Activated T-helper 17 cell treated with anti-CD3 and anti-CD28 coated beads, Interleukin-2, amount 50 U/mL, for 72 hours (primary cell): ENCODE measurements at regions not wholly inside any gene's neighbourhood (a gene's known extent, or its start where the extent isn't known, plus 50 kb on each side); places are given as distances from the start of the nearest gene placed in this dataset.

ENCODE experiments used
- ATAC-seq: fragments of 150-1000 bp; cut with Tn5 transposase; replicated peaks from 2 replicates; pipeline ENCODE4 v1.10.0; 2021; ENCODE audit warnings: mild to moderate bottlenecking, moderate library complexity
- H3K27ac Mint-ChIP-seq: one replicate; pipeline ENCODE4 v1.8.0; 2022; ENCODE audit warnings: mixed read lengths
- H3K27me3 Mint-ChIP-seq: one replicate; pipeline ENCODE4 v1.8.0; 2022; ENCODE audit warnings: mixed read lengths
- H3K36me3 Mint-ChIP-seq: one replicate; pipeline ENCODE4 v1.8.0; 2022; ENCODE audit warnings: low read depth, mild to moderate bottlenecking, mixed read lengths
- H3K4me1 Mint-ChIP-seq: one replicate; pipeline ENCODE4 v1.8.0; 2022; ENCODE audit warnings: mixed read lengths
- H3K4me3 Mint-ChIP-seq: one replicate; pipeline ENCODE4 v1.8.0; 2022; ENCODE audit warnings: mild to moderate bottlenecking, mixed read lengths
- H3K9me3 Mint-ChIP-seq: one replicate; pipeline ENCODE4 v1.8.0; 2022; ENCODE audit warnings: mixed read lengths

DNA sequence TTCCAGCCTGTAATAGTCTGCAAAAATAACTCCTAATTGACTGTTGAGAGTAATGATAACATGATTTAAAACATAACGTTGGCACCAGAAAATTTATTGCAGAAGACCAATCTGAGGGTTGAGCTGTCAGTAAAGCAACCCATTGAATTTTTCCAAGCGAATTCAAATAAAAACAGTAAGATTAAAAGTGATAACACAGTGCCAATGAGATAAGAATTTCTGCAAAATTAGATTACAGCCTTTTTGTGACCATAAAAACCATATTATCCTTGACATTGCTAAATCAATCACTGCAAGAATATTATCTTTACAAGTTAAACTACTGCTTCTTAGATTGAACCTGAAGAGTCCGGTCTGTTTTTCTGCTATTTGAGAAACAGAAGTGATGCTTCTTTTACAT, 341.4 kb downstream of the CDH11 start:
- no peaks in the 10 kb centered on the region for H3K4me1 Mint-ChIP-seq
- ATAC-seq: no peak
- H3K9me3 Mint-ChIP-seq: peaks cover 21% of the 10 kb centered on the region
- no peaks in the 10 kb centered on the region for H3K27me3 Mint-ChIP-seq
- H3K4me3 Mint-ChIP-seq: no peak overlapping the region
- no peaks in the 10 kb centered on the region for H3K36me3 Mint-ChIP-seq
- no peak overlapping the region for H3K27ac Mint-ChIP-seq

DNA sequence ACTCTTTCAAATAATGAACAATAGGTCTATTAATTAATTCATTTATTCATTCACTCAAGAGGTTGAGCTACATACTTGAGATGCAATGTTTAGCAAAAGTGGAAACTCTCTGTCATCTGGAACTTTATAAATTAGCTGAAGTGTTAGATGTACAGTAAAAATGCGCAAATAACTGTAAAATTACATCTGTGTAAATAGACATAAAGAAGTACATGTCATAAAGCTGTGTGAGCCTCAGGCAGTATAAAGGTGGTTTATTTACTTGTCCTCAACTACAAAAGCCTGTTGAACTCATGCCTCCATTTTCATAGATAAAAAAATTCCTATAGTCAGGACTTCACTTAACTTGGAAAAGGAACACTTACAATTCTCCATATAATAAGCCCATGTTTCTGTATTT, 343.1 kb downstream of the CDH11 start:
- Mint-ChIP-seq H3K4me1 (no peaks in the 10 kb centered on the region), H3K36me3 (no peaks in the 10 kb centered on the region), H3K27me3 (no peaks in the 10 kb centered on the region), H3K27ac (no peak overlapping the region), H3K9me3 (peaks cover 23% of the 10 kb centered on the region), H3K4me3 (no peak overlapping the region)
- no peak for ATAC-seq

DNA sequence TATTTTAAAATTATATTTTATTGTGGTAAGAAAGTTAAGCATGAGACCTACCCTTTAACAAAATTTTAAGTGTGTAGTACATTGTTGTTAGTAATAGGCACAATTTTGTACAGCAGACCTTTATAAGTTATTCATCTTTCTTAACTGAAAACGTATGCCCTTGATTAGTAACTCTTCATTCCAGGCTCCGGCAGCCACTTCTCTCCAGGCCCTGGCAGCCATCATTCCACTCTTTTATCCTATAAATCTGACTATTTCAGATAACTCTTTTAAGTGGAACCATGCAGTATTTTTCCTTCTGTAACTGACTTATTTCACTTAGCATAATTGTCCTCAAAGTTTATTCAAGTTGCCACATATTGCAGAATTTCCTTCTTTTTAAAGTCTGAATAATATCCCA, 348.2 kb downstream of the CDH11 start:
- H3K4me3 Mint-ChIP-seq: no peak overlapping the region
- no peaks in the 10 kb centered on the region for H3K4me1 Mint-ChIP-seq
- H3K27ac Mint-ChIP-seq: no peak overlapping the region
- no peaks in the 10 kb centered on the region for H3K27me3 Mint-ChIP-seq
- no peak for ATAC-seq
- no peaks in the 10 kb centered on the region for H3K36me3 Mint-ChIP-seq
- H3K9me3 Mint-ChIP-seq: peaks cover 15% of the 10 kb centered on the region

DNA sequence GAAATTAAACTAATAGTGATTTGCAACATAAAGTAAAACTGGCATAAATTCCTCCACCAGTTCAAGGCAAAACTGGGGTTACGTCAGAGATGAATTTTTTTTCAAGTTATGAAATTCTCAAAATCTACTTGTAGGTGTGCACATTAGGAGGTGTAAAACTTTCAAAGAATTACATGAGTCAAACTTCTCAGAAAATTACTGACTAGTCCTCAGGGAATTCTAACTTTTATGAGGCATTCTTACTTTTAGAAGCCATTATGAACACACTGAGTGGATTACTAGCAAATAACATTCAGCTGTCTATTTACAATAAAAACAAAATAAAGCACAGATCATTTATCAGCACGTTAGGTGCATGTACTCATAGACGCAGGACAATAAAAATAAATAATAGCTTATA, 348.7 kb downstream of the CDH11 start:
- Mint-ChIP-seq H3K27ac (no peak overlapping the region), H3K36me3 (no peaks in the 10 kb centered on the region), H3K4me3 (no peak overlapping the region), H3K27me3 (no peaks in the 10 kb centered on the region), H3K4me1 (no peaks in the 10 kb centered on the region), H3K9me3 (peaks cover 15% of the 10 kb centered on the region)
- ATAC-seq: no peak

DNA sequence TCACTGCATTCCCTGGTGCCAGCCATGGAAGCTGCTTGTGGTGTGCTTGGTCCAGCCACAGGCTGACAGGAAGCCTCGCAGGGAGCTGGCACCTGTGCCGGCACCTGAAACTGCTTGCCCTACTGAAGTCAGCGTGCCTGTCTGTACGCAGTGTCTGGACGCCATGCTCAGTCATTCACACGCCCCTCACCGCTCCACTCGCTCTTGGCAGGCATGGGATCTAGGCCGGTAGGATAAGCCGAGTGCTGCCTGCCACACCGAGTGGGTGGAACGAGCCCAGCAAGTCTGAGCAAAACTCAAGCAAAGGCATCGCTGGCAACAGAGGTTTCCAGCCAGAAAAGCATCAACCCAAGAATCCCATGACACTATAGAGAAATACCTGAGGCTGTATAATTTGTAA, 350.6 kb downstream of the CDH11 start:
- H3K27me3 Mint-ChIP-seq: no peaks in the 10 kb centered on the region
- H3K4me1 Mint-ChIP-seq: no peaks in the 10 kb centered on the region
- peaks cover 16% of the 10 kb centered on the region for H3K9me3 Mint-ChIP-seq
- ATAC-seq: no peak
- H3K27ac Mint-ChIP-seq: no peak overlapping the region
- no peaks in the 10 kb centered on the region for H3K36me3 Mint-ChIP-seq
- H3K4me3 Mint-ChIP-seq: no peak overlapping the region

DNA sequence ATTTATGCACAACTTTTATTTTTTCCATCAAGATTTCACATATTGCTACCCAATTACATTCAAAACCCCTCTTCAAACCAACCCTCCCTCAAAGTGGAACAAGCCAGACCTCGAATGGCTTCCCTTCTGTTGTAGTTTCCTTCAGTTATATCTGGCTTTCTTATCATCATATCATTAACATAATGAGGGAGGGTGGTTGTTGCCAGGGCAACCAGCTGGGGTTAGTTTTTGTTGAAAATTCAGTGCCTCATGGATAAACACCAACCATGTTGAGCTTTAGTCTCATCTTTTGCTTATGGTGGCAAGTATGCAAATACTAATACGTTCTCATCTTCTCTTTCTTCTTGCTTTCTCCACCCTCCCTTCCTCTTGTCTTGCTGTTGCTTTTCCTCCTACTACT, 359.7 kb downstream of the CDH11 start:
- no peak for ATAC-seq
- no peak overlapping the region for H3K4me3 Mint-ChIP-seq
- H3K4me1 Mint-ChIP-seq: no peaks in the 10 kb centered on the region
- no peaks in the 10 kb centered on the region for H3K36me3 Mint-ChIP-seq
- H3K27me3 Mint-ChIP-seq: no peaks in the 10 kb centered on the region
- peaks cover 31% of the 10 kb centered on the region for H3K9me3 Mint-ChIP-seq
- no peak overlapping the region for H3K27ac Mint-ChIP-seq

DNA sequence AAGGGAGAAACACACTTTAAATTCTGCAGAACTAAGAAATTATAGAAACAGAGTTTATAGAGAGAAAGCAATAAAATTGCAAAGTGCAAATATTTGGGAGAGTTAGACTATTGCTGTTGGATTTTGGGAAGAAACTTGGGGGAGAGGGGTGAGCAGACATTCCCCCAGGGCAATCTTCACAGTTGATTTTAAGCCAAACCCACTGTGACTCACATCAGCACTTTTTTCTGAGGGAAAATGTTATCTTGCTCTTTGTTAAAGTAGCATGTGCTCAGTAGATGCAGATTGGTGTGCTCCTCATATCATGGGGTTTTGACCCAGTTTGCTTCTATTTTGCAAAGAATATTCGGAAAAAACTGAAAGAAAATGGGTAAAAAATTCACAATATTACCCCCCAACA, 367.6 kb downstream of the CDH11 start:
- Mint-ChIP-seq H3K4me1 (no peaks in the 10 kb centered on the region), H3K9me3 (peaks cover 19% of the 10 kb centered on the region), H3K27me3 (no peaks in the 10 kb centered on the region), H3K27ac (no peak overlapping the region), H3K4me3 (no peak overlapping the region), H3K36me3 (no peaks in the 10 kb centered on the region)
- ATAC-seq: no peak

DNA sequence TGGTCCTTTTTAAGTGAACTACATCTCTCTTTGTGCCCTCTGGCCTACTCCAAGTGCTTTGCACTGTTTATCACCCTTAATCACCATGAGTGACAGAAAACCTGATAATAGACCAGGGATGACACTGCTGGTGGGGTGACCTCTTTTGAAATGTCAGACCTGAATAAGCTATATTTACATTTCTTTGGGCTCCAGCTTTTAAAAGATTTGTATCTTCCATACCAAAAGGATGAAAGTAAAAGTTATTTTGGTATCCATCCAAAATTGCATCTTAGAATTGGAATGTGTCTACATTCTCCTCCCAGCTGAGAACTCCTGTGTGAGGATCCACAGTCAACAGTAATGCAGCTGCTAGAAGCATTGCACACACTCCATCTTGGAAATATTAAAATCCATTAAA, 370.0 kb downstream of the CDH11 start:
- Mint-ChIP-seq H3K4me1 (no peaks in the 10 kb centered on the region), H3K27ac (no peak overlapping the region), H3K36me3 (no peaks in the 10 kb centered on the region), H3K27me3 (no peaks in the 10 kb centered on the region), H3K4me3 (no peak overlapping the region), H3K9me3 (peaks cover 23% of the 10 kb centered on the region)
- no peak for ATAC-seq

DNA sequence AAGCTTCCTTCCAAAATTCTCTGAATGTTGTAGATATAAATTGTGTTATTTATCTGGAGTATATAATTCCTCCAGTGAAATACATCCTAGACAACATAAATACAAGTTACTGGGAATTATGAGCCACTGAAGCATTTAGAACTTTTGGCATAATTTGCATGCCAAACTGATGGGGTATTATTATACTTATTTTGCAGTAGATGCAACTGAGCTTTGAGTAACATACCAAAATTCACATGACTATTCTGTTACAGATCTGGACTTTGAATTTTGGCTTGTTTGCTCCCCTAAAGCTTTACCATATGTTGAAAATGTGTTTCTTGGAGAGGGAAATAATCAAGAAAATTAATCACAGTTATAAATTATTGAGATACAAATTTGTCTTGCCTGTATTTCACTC, 372.5 kb downstream of the CDH11 start:
- Mint-ChIP-seq H3K4me1 (no peaks in the 10 kb centered on the region), H3K9me3 (peaks cover 23% of the 10 kb centered on the region), H3K4me3 (no peak overlapping the region), H3K27ac (no peak overlapping the region), H3K27me3 (no peaks in the 10 kb centered on the region), H3K36me3 (no peaks in the 10 kb centered on the region)
- ATAC-seq: no peak

DNA sequence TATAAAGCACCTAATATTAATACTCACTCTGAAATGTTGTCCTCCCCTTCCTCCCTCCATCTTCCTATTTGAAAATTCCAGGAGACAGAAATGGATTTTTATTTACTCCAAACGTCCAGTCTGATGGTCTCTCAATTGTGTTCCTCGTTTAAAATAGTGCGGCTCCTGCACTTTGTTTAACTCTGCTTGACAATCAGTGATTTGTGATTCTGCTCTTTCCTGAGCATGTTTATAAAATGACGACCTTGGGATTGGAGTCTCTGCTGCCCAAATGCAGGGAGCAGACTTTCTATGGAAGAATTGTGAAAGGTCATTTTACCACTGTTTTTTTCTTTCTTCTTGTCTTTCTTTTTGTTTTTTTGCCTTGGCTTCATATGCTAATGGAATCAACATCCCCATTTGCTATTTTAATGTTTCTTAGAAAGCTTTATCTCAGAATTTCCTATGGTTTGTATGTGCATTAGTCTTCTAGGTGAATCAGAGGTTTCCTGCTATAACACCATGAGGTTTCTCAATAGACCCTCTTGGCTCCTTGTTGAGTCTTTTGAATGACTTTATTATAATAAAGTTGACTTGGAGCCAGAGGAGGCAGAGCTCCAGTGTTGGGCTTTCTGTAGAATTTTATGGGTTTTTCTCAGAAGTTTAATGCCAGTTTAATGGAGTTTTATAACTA, 376.5 kb downstream of the CDH11 start:
- H3K4me1 Mint-ChIP-seq: no peaks in the 10 kb centered on the region
- no peak overlapping the region for H3K27ac Mint-ChIP-seq
- peaks cover 23% of the 10 kb centered on the region for H3K9me3 Mint-ChIP-seq
- no peaks in the 10 kb centered on the region for H3K27me3 Mint-ChIP-seq
- ATAC-seq: no peak
- H3K36me3 Mint-ChIP-seq: no peaks in the 10 kb centered on the region
- H3K4me3 Mint-ChIP-seq: no peak overlapping the region

DNA sequence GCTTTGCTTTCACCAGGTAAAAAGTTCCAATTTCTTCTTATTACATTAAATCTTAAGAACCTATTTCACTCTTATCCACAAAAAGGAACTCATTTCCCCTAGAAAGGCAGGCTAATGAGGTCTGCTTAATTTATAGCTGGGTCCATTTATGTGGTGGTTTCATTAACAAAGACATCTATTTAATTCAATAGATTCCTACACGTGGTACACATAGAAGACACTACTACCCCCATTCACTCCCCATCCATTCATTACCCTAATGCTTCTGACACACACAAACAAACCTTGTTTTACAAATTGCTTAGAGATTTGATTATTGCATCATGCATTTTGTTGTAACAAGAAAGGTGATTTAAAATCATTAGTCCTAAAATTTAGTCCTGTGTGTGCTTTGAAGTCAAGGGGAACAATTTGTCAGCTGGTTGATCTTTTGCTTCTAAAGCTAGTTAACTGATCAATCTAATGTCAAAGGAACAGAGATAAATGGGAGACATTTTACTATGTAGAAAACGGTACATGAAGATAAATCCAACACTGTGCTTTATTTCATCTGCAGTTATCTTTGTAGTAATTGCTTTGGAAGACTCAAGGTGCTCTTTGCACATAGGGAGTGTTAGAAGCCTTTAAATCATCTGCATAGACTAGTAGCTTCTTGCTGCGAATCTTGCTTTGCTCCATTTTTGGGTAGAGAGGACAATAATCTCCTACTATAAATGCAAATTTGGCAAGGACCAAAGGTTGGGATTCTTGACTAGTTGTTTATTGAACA, 379.2 kb downstream of the CDH11 start:
- no peaks in the 10 kb centered on the region for H3K36me3 Mint-ChIP-seq
- no peak overlapping the region for H3K27ac Mint-ChIP-seq
- no peak overlapping the region for H3K4me3 Mint-ChIP-seq
- H3K27me3 Mint-ChIP-seq: no peaks in the 10 kb centered on the region
- ATAC-seq: no peak
- H3K9me3 Mint-ChIP-seq: peaks cover 22% of the 10 kb centered on the region
- H3K4me1 Mint-ChIP-seq: no peaks in the 10 kb centered on the region

DNA sequence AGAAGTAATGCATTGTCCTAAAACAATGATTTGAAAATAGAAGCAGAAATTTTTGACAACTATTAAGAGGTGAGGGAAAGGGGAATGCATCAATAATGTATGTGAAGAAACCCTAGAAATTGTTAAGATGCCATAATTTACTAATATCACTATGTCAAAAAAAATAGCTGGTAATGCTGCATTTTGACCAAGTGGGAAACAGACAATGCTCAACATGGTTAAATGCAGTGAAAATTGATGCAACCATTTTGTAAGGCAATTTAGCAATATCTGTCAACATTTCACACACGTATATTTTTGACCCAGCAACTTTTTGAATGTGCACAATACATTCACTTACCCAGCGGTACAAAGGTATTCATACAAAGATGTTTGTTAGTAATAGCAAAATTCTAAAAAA, 381.6 kb downstream of the CDH11 start:
- no peak overlapping the region for H3K4me3 Mint-ChIP-seq
- ATAC-seq: no peak
- H3K27ac Mint-ChIP-seq: no peak overlapping the region
- no peaks in the 10 kb centered on the region for H3K4me1 Mint-ChIP-seq
- no peaks in the 10 kb centered on the region for H3K36me3 Mint-ChIP-seq
- peaks cover 16% of the 10 kb centered on the region for H3K9me3 Mint-ChIP-seq
- no peaks in the 10 kb centered on the region for H3K27me3 Mint-ChIP-seq

DNA sequence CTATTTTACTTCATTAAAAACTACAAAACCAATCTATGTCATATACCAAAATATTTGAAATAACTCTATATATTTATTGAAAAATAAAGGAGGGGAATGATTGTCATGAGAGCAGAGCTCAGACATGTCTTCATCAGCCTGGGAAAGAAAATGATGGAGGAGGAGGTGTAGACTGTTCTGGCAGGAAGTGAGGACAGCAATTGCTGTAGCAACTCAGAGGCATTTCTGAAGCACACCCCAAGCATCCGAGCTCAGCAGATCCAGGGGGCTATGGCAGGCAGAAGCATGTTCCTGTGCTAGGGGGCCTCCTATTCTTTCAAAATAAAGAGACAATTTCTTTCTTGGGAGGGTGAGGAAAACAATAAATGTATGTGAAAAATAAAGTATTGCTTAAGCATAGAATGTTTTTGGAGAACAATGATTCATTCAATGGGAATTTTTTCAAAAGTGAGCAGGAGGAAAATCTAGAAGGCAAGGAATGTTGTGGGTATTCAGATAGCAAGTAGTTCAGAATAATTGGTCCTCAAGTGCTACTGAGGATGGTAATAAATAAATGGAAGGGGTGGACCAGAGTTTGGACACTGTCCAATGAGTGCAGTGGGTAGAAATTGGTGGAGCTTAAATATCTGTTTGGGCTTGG, 383.4 kb downstream of the CDH11 start:
- Mint-ChIP-seq H3K4me3 (no peak overlapping the region), H3K9me3 (peaks cover 17% of the 10 kb centered on the region), H3K27me3 (no peaks in the 10 kb centered on the region), H3K36me3 (no peaks in the 10 kb centered on the region), H3K27ac (no peak overlapping the region), H3K4me1 (no peaks in the 10 kb centered on the region)
- no peak for ATAC-seq

DNA sequence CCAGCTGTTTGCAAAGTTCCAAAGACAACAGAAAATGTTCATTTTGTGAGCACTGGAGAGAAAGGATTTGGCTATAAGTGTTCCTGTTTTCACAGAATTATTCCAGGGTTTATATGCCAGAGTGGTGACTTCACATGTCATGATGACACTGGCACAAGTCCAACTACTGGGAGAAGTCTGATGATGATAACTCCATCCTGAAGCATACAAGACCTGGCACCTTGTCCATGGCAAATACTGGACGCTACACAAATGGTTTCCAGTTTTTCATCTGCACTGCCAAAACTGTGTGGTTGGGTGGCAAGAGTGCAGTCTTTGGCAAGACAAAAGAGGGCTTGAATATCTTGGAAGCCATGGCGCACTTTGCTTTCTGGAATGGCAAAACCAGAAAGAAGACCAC, 385.0 kb downstream of the CDH11 start:
- ATAC-seq: no peak
- no peaks in the 10 kb centered on the region for H3K36me3 Mint-ChIP-seq
- no peak overlapping the region for H3K27ac Mint-ChIP-seq
- no peaks in the 10 kb centered on the region for H3K27me3 Mint-ChIP-seq
- peaks cover 20% of the 10 kb centered on the region for H3K9me3 Mint-ChIP-seq
- no peaks in the 10 kb centered on the region for H3K4me1 Mint-ChIP-seq
- H3K4me3 Mint-ChIP-seq: no peak overlapping the region

DNA sequence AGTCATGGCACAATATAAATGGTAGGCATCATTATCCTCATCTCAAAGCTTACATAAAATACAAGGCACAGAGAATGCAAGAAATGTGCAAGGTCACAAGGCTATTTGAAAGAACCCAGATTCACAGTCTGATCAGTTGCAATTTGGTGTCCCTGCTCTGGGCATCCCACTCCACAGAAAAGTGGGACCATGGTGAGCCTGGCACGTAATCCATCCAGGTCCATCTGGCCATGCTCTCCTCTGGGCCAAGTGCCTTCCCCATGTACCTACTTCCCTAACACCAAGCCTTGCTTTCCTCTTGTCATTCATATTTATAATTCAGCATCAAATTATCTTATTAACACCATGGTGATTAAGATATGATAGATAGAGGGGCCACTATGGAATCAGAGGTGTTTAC, 390.0 kb downstream of the CDH11 start:
- no peaks in the 10 kb centered on the region for H3K4me1 Mint-ChIP-seq
- peaks cover 14% of the 10 kb centered on the region for H3K9me3 Mint-ChIP-seq
- H3K36me3 Mint-ChIP-seq: no peaks in the 10 kb centered on the region
- no peak for ATAC-seq
- H3K27me3 Mint-ChIP-seq: no peaks in the 10 kb centered on the region
- H3K27ac Mint-ChIP-seq: no peak overlapping the region
- H3K4me3 Mint-ChIP-seq: no peak overlapping the region
